ENCODE measurements at regions not wholly inside any gene's neighbourhood (a gene's known extent, or its start where the extent isn't known, plus 50 kb on each side); places are given as distances from the start of the nearest gene placed in this dataset.

- DNase-seq (ENCODE audit: low read depth) = peak; percentile 87
- TF ChIP-seq CTCF (IDR thresholded peaks at IDR 0.05; ENCODE audit: insufficient read depth, low read length) = no peak
- H3K4me3 ChIP-seq (ENCODE audit: low read depth, low read length) = no peak overlapping the region
Observed at GRCh38 chr20:51335329-51335841, 207.1 kb downstream of the NFATC2 start.

GRCh38 chr20:51334609-51335008, 207.9 kb downstream of the NFATC2 start:
- H3K4me3 ChIP-seq (ENCODE audit: low read depth, low read length) = no peak overlapping the region
- DNase-seq (ENCODE audit: low read depth) = no peak
- no peak for TF ChIP-seq CTCF (IDR thresholded peaks at IDR 0.05; ENCODE audit: insufficient read depth, low read length)

- H3K4me3 ChIP-seq (ENCODE audit: low read depth, low read length) = no peak overlapping the region
- TF ChIP-seq CTCF (IDR thresholded peaks at IDR 0.05; ENCODE audit: insufficient read depth, low read length) = no peak
- no peak for DNase-seq (ENCODE audit: low read depth)
Observed at GRCh38 chr20:51333971-51334370, 208.5 kb downstream of the NFATC2 start.

GRCh38 chr20:51333446-51333845, 209.1 kb downstream of the NFATC2 start:
- no peak for TF ChIP-seq CTCF (IDR thresholded peaks at IDR 0.05; ENCODE audit: insufficient read depth, low read length)
- no peak for DNase-seq (ENCODE audit: low read depth)
- H3K4me3 ChIP-seq (ENCODE audit: low read depth, low read length) = no peak overlapping the region

GRCh38 chr20:51331481-51331880, 211.0 kb downstream of the NFATC2 start:
- no peak overlapping the region for H3K4me3 ChIP-seq (ENCODE audit: low read depth, low read length)
- no peak for DNase-seq (ENCODE audit: low read depth)
- TF ChIP-seq CTCF (IDR thresholded peaks at IDR 0.05; ENCODE audit: insufficient read depth, low read length) = no peak

- DNase-seq (ENCODE audit: low read depth) = no peak
- no peak overlapping the region for H3K4me3 ChIP-seq (ENCODE audit: low read depth, low read length)
- TF ChIP-seq CTCF (IDR thresholded peaks at IDR 0.05; ENCODE audit: insufficient read depth, low read length) = no peak
Observed at GRCh38 chr20:51329845-51330244, 212.7 kb downstream of the NFATC2 start.

GRCh38 chr20:51327251-51327841, 215.2 kb downstream of the NFATC2 start:
- DNase-seq (ENCODE audit: low read depth) = peak; percentile 74

More at GRCh38 chr20:51327251-51327841, 215.2 kb downstream of the NFATC2 start:
- no peak overlapping the region for H3K4me3 ChIP-seq (ENCODE audit: low read depth, low read length)
- TF ChIP-seq CTCF (IDR thresholded peaks at IDR 0.05; ENCODE audit: insufficient read depth, low read length) = no peak
